Progenitor cell of endocrine pancreas (in vitro differentiated cells): ENCODE measurements at regions not wholly inside any gene's neighbourhood (a gene's known extent, or its start where the extent isn't known, plus 50 kb on each side); places are given as distances from the start of the nearest gene placed in this dataset.

Experiments used
- DNase-seq: peaks from one replicate; pipeline ENCODE4 v3.0.0; 2021; ENCODE audit warnings: low spot score; ENCODE audit not compliant: unreplicated experiment
- H3K27ac Mint-ChIP-seq: 2 replicates; pipeline ENCODE4 v1.8.0; 2021; ENCODE audit warnings: mild to moderate bottlenecking, moderate library complexity, mixed read lengths
- H3K27me3 Mint-ChIP-seq: 2 replicates; pipeline ENCODE4 v1.8.0; 2021; ENCODE audit warnings: mixed read lengths
- H3K36me3 Mint-ChIP-seq: 2 replicates; pipeline ENCODE4 v1.8.0; 2022; ENCODE audit warnings: mixed read lengths; ENCODE audit not compliant: insufficient read depth
- H3K4me1 Mint-ChIP-seq: 2 replicates; pipeline ENCODE4 v1.8.0; 2021; ENCODE audit warnings: low read depth, mixed read lengths
- H3K4me3 Mint-ChIP-seq: 2 replicates; pipeline ENCODE4 v1.8.0; 2021; ENCODE audit warnings: low read depth, mild to moderate bottlenecking, moderate library complexity, mixed read lengths
- H3K9me3 Mint-ChIP-seq: 2 replicates; pipeline ENCODE4 v1.8.0; 2021; ENCODE audit warnings: low read depth, mixed read lengths
- TF ChIP-seq, protein P1 (sequence below): fragments of 200-600 bp; sonication (generic); IDR thresholded peaks from one replicate; pipeline ENCODE4 v1.5.0; 2021; ENCODE audit warnings: antibody characterized with exemption, mild to moderate bottlenecking; ENCODE audit not compliant: unreplicated experiment

DNA sequence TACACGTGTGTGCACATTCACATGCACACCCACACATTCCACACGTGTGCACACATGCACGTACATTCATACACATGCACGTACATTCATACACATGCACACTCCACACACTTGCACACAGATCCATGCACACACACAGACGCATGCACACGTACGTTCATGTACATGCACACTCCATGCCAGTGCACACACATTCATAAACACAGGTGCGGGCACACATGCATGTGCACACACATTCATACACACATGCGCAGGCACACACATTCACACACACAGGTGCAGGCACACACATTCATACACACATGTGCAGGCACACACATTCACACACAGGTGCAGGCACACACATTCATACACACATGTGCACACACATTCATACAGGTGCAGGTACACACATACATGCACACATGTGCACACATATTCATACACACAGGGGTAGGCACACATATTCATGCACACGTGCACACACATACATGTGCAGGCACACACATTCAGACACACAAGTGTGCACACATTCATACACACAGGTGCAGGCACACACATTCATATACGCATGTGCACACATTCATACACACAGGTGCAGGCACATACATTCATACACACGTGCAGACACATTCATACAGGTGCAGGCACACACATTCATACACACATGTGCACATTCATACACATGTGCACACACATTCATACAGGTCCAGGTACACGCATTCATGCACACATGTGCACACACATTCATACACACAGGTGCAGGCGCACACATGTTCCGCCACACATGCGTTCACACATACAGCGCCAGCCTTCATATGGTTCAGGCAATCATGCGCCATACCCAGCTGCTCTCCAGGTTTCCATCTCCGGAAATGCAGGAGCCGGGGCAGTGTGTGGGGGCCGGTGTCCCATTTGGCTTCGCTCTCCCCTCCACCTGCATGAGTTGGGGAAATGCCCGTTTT lies 124.8 kb downstream of the HMX1 start:
- no peak for DNase-seq
- peaks cover 3% of the 10 kb centered on the region for H3K9me3 Mint-ChIP-seq
- no peak overlapping the region for H3K27ac Mint-ChIP-seq
- no peaks in the 10 kb centered on the region for H3K36me3 Mint-ChIP-seq
- H3K27me3 Mint-ChIP-seq = peaks cover 40% of the 10 kb centered on the region
- H3K4me3 Mint-ChIP-seq = no peak overlapping the region
- H3K4me1 Mint-ChIP-seq = peaks cover 7% of the 10 kb centered on the region
- TF ChIP-seq, protein P1, sequence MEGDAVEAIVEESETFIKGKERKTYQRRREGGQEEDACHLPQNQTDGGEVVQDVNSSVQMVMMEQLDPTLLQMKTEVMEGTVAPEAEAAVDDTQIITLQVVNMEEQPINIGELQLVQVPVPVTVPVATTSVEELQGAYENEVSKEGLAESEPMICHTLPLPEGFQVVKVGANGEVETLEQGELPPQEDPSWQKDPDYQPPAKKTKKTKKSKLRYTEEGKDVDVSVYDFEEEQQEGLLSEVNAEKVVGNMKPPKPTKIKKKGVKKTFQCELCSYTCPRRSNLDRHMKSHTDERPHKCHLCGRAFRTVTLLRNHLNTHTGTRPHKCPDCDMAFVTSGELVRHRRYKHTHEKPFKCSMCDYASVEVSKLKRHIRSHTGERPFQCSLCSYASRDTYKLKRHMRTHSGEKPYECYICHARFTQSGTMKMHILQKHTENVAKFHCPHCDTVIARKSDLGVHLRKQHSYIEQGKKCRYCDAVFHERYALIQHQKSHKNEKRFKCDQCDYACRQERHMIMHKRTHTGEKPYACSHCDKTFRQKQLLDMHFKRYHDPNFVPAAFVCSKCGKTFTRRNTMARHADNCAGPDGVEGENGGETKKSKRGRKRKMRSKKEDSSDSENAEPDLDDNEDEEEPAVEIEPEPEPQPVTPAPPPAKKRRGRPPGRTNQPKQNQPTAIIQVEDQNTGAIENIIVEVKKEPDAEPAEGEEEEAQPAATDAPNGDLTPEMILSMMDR = no peak

GRCh38 chr4:8745826-8746225 lies 125.8 kb downstream of the HMX1 start:
- H3K4me1 Mint-ChIP-seq = peaks cover 7% of the 10 kb centered on the region
- peaks cover 38% of the 10 kb centered on the region for H3K27me3 Mint-ChIP-seq
- H3K4me3 Mint-ChIP-seq = no peak overlapping the region
- DNase-seq = no peak
- H3K9me3 Mint-ChIP-seq = peaks cover 3% of the 10 kb centered on the region
- H3K27ac Mint-ChIP-seq = no peak overlapping the region
- no peaks in the 10 kb centered on the region for H3K36me3 Mint-ChIP-seq
- TF ChIP-seq, protein P1 = no peak

DNA sequence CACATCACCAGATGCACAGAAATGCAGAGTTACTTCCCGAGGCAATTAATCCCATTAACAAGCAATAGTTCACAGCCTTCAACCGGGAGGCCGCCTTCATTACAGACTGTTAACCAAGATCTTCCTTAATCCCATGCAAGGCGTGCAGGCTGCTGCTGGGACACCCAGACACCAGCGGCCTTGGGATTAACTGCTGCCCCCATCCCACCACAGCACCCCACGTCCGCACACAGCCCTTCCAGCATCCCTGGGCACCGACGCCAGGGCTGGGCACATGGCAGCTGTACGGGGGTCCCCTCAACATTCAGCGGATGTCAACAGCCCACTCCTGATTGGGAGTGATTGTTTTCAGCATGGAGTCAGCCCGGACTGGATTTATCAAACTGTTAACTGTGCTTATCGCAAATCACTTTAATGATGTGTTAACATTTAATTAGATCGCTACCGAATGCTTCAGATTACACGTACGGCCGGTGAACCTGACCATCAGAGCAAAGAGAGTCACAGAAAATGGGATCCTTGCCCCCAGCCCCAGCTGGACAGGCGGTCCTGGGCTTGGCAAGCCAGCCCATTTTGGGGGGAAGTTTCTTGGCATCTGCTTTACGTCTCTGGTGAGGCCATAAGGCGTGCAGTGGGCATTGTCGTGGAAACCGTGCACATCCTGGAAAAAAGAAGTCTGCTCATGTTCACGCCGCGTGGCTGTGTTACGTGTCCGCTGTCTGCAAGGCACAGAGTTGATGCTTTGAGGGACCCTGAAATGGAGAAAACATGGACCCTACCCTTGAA lies 126.4 kb downstream of the HMX1 start:
- Mint-ChIP-seq H3K4me3 (no peak overlapping the region), H3K9me3 (peaks cover 3% of the 10 kb centered on the region), H3K27ac (no peak overlapping the region), H3K27me3 (peaks cover 38% of the 10 kb centered on the region), H3K4me1 (peaks cover 7% of the 10 kb centered on the region), H3K36me3 (no peaks in the 10 kb centered on the region)
- no peak for DNase-seq
- TF ChIP-seq, protein P1 = no peak

- Mint-ChIP-seq H3K4me3 (no peak overlapping the region), H3K27me3 (peaks cover 36% of the 10 kb centered on the region), H3K9me3 (peaks cover 3% of the 10 kb centered on the region), H3K27ac (no peak overlapping the region), H3K36me3 (no peaks in the 10 kb centered on the region), H3K4me1 (peaks cover 7% of the 10 kb centered on the region)
- DNase-seq = no peak
- TF ChIP-seq, protein P1 = no peak
Observed at GRCh38 chr4:8744083-8744805, 127.4 kb downstream of the HMX1 start.

GRCh38 chr4:8742546-8742945 lies 129.1 kb downstream of the HMX1 start:
- H3K9me3 Mint-ChIP-seq = peaks cover 3% of the 10 kb centered on the region
- DNase-seq = no peak
- H3K27me3 Mint-ChIP-seq = peaks cover 28% of the 10 kb centered on the region
- no peak overlapping the region for H3K4me3 Mint-ChIP-seq
- no peak overlapping the region for H3K27ac Mint-ChIP-seq
- no peaks in the 10 kb centered on the region for H3K36me3 Mint-ChIP-seq
- TF ChIP-seq, protein P1 = no peak
- peaks cover 7% of the 10 kb centered on the region for H3K4me1 Mint-ChIP-seq
